GM12878 (cell line): ENCODE measurements at regions not wholly inside any gene's neighbourhood (a gene's known extent, or its start where the extent isn't known, plus 50 kb on each side); places are given as distances from the start of the nearest gene placed in this dataset.

Experiments used
- ATAC-seq: fragments of 200-7000 bp; cut with Tn5 transposase; 3 replicates; pipeline ENCODE4 v1.9.1; 2020; ENCODE audit warnings: mild to moderate bottlenecking, moderate library complexity
- BruUV-seq: library from RNA; stranded (reverse); fragments of 400-500 nt; replicated peaks from 2 replicates; lab custom pipeline; 2021; lab: Mats Ljungman, UMichigan
- CTCF ChIA-PET: fragments of 300-600 bp; sonication (Branson Sonifier 250); formaldehyde crosslinking; extraction: SDS; loops from one replicate; lab custom pipeline; 2021; ENCODE audit warnings: inconsistent platforms; lab: Yijun Ruan, JAX
- POLR2A ChIA-PET: fragments of 350-600 bp; formaldehyde crosslinking; extraction: SDS; loops from one replicate; lab custom pipeline; 2021; ENCODE audit warnings: inconsistent platforms; lab: Charles Lee
- RAD21 ChIA-PET: fragments of 300-600 bp; sonication (Branson Sonifier 250); formaldehyde crosslinking; loops from one replicate; lab custom pipeline; 2023; ENCODE audit warnings: antibody characterized with exemption; ENCODE audit not compliant: unreplicated experiment; lab: Charles Lee
- SMC1A ChIA-PET: fragments of 300-600 bp; sonication (Branson Sonifier 250); formaldehyde crosslinking; loops from one replicate; lab custom pipeline; 2023; ENCODE audit not compliant: unreplicated experiment, uncharacterized antibody; lab: Charles Lee
- DNase-seq: peaks from one replicate; pipeline ENCODE4 v3.0.0-alpha.2; 2011; ENCODE audit warnings: low read depth, low spot score
- FAIRE-seq: peaks from 3 replicates; lab custom pipeline; 2011; peaks lifted over from hg19 to GRCh38; lab: Jason Lieb, UNC
- H2AFZ ChIP-seq: 2 replicates; pipeline ENCODE4 v1.6.0; 2011; ENCODE audit warnings: low read depth, low read length, control low read depth; ENCODE audit not compliant: control insufficient read depth
- H3K27ac ChIP-seq: 2 replicates; pipeline ENCODE4 v1.5.1; 2011; ENCODE audit warnings: control low read depth; ENCODE audit not compliant: control insufficient read depth, insufficient read depth
- H3K27me3 ChIP-seq, 2 experiments: replicated peaks in 1 of 2; 2 replicates each; pipeline versions ENCODE4 v1.6.0 to v1.6.1; 2011; ENCODE audit warnings: low read length in 1 of 2; ENCODE audit not compliant: control insufficient read depth in 2 of 2, insufficient read depth in 2 of 2
- H3K36me3 ChIP-seq, 2 experiments: 2 replicates each; pipeline ENCODE4 v1.5.1; 2011; ENCODE audit warnings: low read length in 1 of 2; ENCODE audit not compliant: control insufficient read depth in 2 of 2, insufficient read depth in 2 of 2
- H3K4me1 ChIP-seq: 2 replicates; pipeline ENCODE4 v1.6.1; 2011; ENCODE audit warnings: mild to moderate bottlenecking, low read length, moderate library complexity, mixed read lengths; ENCODE audit not compliant: control insufficient read depth, insufficient read depth
- H3K4me2 ChIP-seq: 2 replicates; pipeline ENCODE4 v1.6.0; 2011; ENCODE audit warnings: control low read depth; ENCODE audit not compliant: control insufficient read depth, insufficient read depth
- H3K4me3 ChIP-seq: fragments of 200-600 bp; sonication (generic); 2 replicates; pipeline ENCODE4 v1.5.1; 2016
- H3K79me2 ChIP-seq: 2 replicates; pipeline ENCODE4 v1.6.0; 2011; ENCODE audit warnings: low read length; ENCODE audit not compliant: control insufficient read depth, insufficient read depth
- H3K9ac ChIP-seq: 2 replicates; pipeline ENCODE4 v1.8.0; 2011; ENCODE audit warnings: low read length, control low read depth, mixed read lengths; ENCODE audit not compliant: control insufficient read depth, insufficient read depth
- H3K9me3 ChIP-seq: replicated peaks from 3 replicates; pipeline ENCODE4 v1.5.1; 2011; ENCODE audit warnings: mild to moderate bottlenecking, low read length; ENCODE audit not compliant: control insufficient read depth, insufficient read depth
- H4K20me1 ChIP-seq: 2 replicates; pipeline ENCODE4 v1.6.0; 2011; ENCODE audit not compliant: control insufficient read depth, insufficient read depth
- ATF7 ChIP-seq: fragments of 450-650 bp; IDR thresholded peaks from 2 replicates; pipeline ENCODE4 v1.6.1; 2016; ENCODE audit warnings: low read depth, mild to moderate bottlenecking
- BRCA1 ChIP-seq: IDR thresholded peaks from 2 replicates; pipeline ENCODE4 v1.6.1; 2011; ENCODE audit warnings: low read depth, low read length, improper control_type of control experiment
- HDAC6 ChIP-seq: fragments of 200-600 bp; sonication (generic); IDR thresholded peaks from one replicate; pipeline ENCODE4 v1.8.0; 2017; ENCODE audit warnings: antibody characterized with exemption; ENCODE audit not compliant: unreplicated experiment
- NR2C1 ChIP-seq: fragments of 450-650 bp; IDR thresholded peaks from 2 replicates; pipeline ENCODE4 v1.6.1; 2017; ENCODE audit warnings: antibody characterized with exemption, mild to moderate bottlenecking, moderate library complexity
- PAX5 ChIP-seq: IDR thresholded peaks from 2 replicates; pipeline ENCODE4 v1.6.1; 2011; ENCODE audit warnings: low read depth, low read length, borderline replicate concordance
- POLR2AphosphoS5 ChIP-seq: IDR thresholded peaks from 2 replicates; pipeline ENCODE4 v1.6.1; 2011; ENCODE audit warnings: mild to moderate bottlenecking, low read length, inconsistent platforms
- RCOR1 ChIP-seq: conservative IDR thresholded peaks from 2 replicates; pipeline ENCODE4 v1.6.1; 2012; ENCODE audit warnings: low read depth, low read length, improper control_type of control experiment
- SMAD1 ChIP-seq: fragments of 450-650 bp; IDR thresholded peaks from 2 replicates; pipeline ENCODE4 v1.6.1; 2018; ENCODE audit warnings: mild to moderate bottlenecking, low read depth; ENCODE audit not compliant: partially characterized antibody
- SREBF1 ChIP-seq: IDR thresholded peaks from 2 replicates; pipeline ENCODE4 v1.6.1; 2012; ENCODE audit warnings: mild to moderate bottlenecking, low read length
- WGBS: methylation state at CpG from one replicate; pipeline ENCODE4 v1.1.6; 2016; ENCODE audit warnings: low lambda C conversion rate; ENCODE audit not compliant: insufficient replicate concordance, insufficient coverage; ENCODE audit errors: missing lambda C conversion rate; 5-methylcytosine and 5-hydroxymethylcytosine counted together
- in situ Hi-C: fragments of 300-500 bp; cut with MboI; formaldehyde crosslinking; loops from 9 replicates; pipeline ENCODE4 v1.14.3; 2018; ENCODE audit warnings: mixed read lengths
- intact Hi-C: fragments of 100-400 bp; cut with micrococcal nuclease; formaldehyde crosslinking; loops from one replicate; pipeline ENCODE4 v1.14.2; 2022; ENCODE audit not compliant: unreplicated experiment
- TF ChIP-seq, protein P1 (sequence below): fragments of 450-650 bp; IDR thresholded peaks from 2 replicates; pipeline ENCODE4 v1.6.1; 2016; ENCODE audit warnings: mild to moderate bottlenecking, moderate library complexity, borderline replicate concordance

DNA sequence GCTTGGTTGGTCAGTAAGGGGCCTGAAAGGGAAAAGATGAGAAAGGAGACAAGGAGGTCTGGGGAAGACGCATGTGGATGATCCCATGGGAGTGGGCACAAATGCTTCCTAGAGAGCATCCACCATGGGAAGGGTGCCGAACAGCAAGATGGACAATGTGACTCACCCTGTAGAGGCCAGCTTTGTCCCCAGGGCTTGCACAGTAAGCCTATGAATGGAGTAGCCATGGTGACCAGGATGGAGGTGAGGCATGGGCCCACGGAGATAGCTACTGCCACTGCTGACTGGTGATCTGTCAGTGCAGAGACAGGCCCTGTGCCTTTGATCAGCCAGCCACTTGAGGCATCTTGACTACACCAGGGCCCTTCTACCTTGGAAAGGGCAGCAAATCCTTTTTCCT, 172.6 kb downstream of the HAUS1 start:
- ChIA-PET SMC1A (interaction anchor here (1.2 kb wide), 1 partner anchor 129 kb away, joined by 3 read pairs; no protein-coding TSS in a partner anchor), RAD21 (no interaction called here), CTCF (interaction anchor here (1.3 kb wide), 1 partner anchor 381 kb away, joined by 3 read pairs; no protein-coding TSS in a partner anchor), POLR2A (no interaction called here)
- DNase-seq: no peak
- H3K4me2 ChIP-seq: no peak overlapping the region
- no peak overlapping the region for H3K9ac ChIP-seq
- H3K27ac ChIP-seq: no peak overlapping the region
- no peaks in the 10 kb centered on the region for H3K36me3 ChIP-seq
- no peak overlapping the region for H2AFZ ChIP-seq
- no peak for ATAC-seq
- in situ Hi-C loops: loop anchor here (5.0 kb wide), 1 partner anchor 381 kb away; the partner anchor contains the start of gene LOXHD1
- H3K27me3 ChIP-seq: no peaks in the 10 kb centered on the region
- intact Hi-C loops: no loop called here
- TF ChIP-seq HDAC6 (no peak), SREBF1 (no peak), SMAD1 (no peak), PAX5 (no peak), NR2C1 (no peak), BRCA1 (no peak), POLR2AphosphoS5 (no peak), ATF7 (no peak), RCOR1 (no peak)
- TF ChIP-seq, protein P1, sequence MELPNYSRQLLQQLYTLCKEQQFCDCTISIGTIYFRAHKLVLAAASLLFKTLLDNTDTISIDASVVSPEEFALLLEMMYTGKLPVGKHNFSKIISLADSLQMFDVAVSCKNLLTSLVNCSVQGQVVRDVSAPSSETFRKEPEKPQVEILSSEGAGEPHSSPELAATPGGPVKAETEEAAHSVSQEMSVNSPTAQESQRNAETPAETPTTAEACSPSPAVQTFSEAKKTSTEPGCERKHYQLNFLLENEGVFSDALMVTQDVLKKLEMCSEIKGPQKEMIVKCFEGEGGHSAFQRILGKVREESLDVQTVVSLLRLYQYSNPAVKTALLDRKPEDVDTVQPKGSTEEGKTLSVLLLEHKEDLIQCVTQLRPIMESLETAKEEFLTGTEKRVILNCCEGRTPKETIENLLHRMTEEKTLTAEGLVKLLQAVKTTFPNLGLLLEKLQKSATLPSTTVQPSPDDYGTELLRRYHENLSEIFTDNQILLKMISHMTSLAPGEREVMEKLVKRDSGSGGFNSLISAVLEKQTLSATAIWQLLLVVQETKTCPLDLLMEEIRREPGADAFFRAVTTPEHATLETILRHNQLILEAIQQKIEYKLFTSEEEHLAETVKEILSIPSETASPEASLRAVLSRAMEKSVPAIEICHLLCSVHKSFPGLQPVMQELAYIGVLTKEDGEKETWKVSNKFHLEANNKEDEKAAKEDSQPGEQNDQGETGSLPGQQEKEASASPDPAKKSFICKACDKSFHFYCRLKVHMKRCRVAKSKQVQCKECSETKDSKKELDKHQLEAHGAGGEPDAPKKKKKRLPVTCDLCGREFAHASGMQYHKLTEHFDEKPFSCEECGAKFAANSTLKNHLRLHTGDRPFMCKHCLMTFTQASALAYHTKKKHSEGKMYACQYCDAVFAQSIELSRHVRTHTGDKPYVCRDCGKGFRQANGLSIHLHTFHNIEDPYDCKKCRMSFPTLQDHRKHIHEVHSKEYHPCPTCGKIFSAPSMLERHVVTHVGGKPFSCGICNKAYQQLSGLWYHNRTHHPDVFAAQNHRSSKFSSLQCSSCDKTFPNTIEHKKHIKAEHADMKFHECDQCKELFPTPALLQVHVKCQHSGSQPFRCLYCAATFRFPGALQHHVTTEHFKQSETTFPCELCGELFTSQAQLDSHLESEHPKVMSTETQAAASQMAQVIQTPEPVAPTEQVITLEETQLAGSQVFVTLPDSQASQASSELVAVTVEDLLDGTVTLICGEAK: no peak
- 92% methylated on average over 3 of the region's 3 CpGs for WGBS
- H3K4me1 ChIP-seq: no peaks in the 10 kb centered on the region
- no peaks in the 10 kb centered on the region for H3K9me3 ChIP-seq
- no TSS peak for BruUV-seq
- H3K79me2 ChIP-seq: no peaks in the 10 kb centered on the region
- H4K20me1 ChIP-seq: no peaks in the 10 kb centered on the region
- no peak for FAIRE-seq
- no peak overlapping the region for H3K4me3 ChIP-seq
